Superior temporal gyrus (tissue), 1 donor: ENCODE measurements at regions not wholly inside any gene's neighbourhood (a gene's known extent, or its start where the extent isn't known, plus 50 kb on each side); places are given as distances from the start of the nearest gene placed in this dataset.
"Not testable (repeated sequence)": the region's sequence is repeated elsewhere in the genome, so short reads cannot be mapped to it uniquely, and the experiment has no call there.

Experiments
- DNase-seq: peaks from one replicate; pipeline ENCODE4 v3.0.0-alpha.2; 2016; ENCODE audit errors: extremely low spot score

- no peak for DNase-seq
These were observed 152.2 kb upstream of the TRPM3 start for GRCh38 chr9:71273613-71274012.

- DNase-seq: no peak
These were observed 150.2 kb upstream of the TRPM3 start for GRCh38 chr9:71271602-71272001.

GRCh38 chr9:71270554-71270953, 149.1 kb upstream of the TRPM3 start:
- DNase-seq: no peak

GRCh38 chr9:71269859-71270258, 148.4 kb upstream of the TRPM3 start:
- no peak for DNase-seq

- DNase-seq: no peak
These were observed 147.6 kb upstream of the TRPM3 start for GRCh38 chr9:71268871-71269635.

- DNase-seq: no peak
These were observed 142.0 kb upstream of the TRPM3 start for GRCh38 chr9:71263451-71263850.

GRCh38 chr9:71260419-71260818, 139.0 kb upstream of the TRPM3 start:
- DNase-seq: not testable (repeated sequence)

- DNase-seq: no peak
These were observed 133.3 kb upstream of the TRPM3 start for GRCh38 chr9:71254592-71255277.

GRCh38 chr9:71253011-71253410, 131.6 kb upstream of the TRPM3 start:
- DNase-seq: no peak

DNA sequence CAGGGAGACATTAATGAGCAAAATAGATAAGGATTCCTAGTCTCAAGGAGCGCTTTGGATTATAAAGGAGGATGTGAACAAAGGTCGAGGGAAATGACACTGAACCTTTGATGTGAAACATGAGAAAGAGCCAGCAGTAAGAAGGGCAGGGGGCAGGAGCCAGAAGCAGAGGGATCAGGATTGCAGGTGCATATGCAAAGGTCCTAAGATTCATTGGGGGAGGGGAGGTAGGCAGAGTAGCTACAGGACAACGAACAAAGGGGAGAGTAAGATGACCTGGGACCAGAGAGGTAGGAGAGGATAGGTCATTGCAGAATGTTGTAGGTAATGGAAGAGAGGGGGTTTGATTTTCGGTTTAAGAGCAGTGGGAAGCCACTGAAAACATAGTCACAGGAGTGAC, 129.2 kb upstream of the TRPM3 start:
- DNase-seq: no peak

DNA sequence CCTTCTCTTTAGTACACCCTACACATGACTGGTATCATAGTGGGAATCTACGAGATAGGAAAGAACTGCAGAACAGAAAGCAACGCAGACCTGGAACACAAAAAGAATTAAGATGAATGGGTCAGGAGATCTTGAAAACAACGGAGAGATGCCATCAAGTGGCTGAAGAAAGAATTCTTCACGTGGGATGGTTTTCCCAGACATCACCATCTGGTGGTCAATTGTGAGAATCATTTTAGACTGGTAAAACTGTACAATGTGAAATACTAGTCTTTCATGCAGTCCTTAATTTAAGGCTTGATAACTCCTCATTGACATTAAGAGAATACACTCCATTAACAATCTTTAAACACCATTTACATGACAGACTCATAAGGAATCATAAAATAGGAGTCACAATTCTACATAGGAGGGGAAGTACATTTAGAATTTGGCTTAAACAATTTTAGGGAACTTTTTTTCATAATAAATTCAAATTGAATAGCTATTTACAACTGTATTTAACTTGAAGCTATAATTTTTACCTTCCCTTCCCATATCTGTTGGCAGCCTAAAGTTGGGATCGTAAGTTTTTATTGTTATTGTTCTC, 128.4 kb upstream of the TRPM3 start:
- peak; percentile 88 for DNase-seq

DNA sequence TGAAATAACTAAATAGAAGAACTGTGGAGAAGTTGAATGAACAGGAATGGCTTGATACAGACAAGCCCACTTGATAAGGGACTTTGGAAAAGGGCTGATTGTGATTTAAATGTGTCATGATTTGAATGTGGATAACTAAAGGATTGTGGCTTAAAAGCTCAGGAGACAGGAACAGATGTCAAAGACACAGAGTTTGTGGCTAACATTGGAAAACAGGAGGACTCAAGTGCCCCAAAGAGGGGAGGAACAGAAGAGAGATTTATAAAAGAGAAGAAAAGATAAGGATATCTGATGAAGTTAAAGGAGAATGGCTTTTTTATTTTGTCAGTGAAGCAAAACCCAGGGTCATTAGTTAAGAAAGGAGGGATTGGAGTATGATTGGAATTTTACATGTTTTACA, 124.2 kb upstream of the TRPM3 start:
- no peak for DNase-seq

DNA sequence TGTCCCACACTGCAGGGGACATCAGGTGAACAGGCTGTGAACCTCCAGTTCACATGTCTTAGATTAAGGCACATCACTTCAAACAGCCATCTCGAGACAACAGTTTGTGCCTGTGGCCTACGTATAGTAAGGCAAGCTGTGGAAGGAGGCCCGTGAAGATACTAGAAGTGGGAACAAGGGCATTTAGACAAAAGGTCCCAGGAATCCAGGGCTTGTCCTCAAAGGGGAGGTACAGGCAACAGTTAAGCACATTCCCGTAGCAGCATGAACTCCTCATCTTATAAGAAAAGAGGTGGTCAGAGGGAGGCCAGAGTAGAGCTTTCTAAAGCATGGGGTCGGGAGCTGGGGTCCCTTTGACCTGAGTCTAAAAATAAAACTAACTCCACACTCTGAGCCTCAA, 122.5 kb upstream of the TRPM3 start:
- no peak for DNase-seq

GRCh38 chr9:71242081-71242480, 120.7 kb upstream of the TRPM3 start:
- DNase-seq: no peak

- no peak for DNase-seq
These were observed 115.6 kb upstream of the TRPM3 start for GRCh38 chr9:71237051-71237450.

- no peak for DNase-seq
These were observed 112.2 kb upstream of the TRPM3 start for GRCh38 chr9:71233646-71234045.

DNA sequence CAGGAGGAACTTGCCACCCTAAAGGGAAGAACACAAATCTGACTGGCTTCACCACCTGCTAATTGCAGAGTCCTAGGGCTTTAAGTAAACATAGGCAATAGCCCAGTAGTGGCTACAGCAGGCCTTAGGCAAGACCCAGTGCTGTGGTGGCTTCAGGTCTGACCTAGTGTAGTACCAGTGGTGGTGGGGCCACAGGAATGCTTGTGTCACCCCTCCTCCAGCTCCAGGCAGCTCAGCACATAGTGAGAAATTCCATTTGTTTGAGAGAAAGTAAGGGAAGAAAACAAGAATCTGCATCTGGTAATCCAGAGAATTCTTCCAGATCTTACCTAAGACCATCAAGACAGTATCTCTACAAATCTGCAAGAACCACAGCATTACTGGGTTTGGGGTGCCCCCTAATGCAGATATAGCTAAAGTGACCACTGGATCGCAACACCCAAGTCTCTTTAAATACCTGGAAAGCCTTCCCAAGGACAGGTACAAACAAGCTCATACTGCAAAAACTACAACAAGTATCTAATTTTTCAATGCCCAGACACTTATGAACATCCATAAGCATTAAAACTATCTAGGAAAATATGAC, 102.6 kb upstream of the TRPM3 start:
- no peak for DNase-seq

- no peak for DNase-seq
These were observed 97.4 kb upstream of the TRPM3 start for GRCh38 chr9:71218774-71219173.

DNA sequence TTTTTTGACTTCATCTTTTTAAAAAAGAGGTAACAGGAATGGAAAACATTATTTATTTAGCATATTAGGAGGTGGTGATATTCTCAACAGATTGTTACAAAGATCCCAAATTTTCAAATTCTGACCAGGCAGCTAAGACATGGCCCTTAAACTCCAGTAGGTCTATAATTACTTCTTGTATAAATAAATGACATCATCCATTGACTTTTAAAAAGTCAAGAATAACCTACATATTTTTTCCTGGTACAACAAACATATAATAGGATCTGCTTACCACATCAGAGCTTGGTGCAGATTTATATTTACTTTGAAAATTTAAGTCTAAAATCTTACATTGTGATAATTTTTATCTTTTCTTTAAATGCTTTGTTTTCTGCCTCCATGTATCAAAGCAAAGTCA, 92.2 kb upstream of the TRPM3 start:
- no peak for DNase-seq

DNA sequence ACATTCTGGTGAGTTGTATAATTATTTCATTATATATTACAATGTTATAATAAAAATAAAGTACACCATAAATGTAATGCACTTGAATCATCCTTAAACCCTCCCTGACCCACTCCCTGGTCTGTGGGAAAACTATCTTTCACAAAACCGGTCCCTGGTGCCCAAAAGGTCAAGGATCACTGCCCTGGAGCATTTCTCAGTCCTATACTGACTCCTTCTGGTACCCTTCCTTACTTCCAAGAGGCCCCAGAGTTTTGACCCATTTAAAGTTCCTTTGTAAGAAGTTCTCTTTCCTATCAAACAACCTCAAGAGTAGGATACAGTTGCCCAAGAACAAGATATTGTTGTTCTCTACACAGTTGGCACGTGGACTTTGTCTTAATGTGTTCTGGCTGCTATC, 88.9 kb upstream of the TRPM3 start:
- no peak for DNase-seq

- no peak for DNase-seq
These were observed 88.5 kb upstream of the TRPM3 start for GRCh38 chr9:71209890-71210289.

- no peak for DNase-seq
These were observed 81.5 kb upstream of the TRPM3 start for GRCh38 chr9:71202931-71203330.

GRCh38 chr9:71191708-71192107, 70.3 kb upstream of the TRPM3 start:
- no peak for DNase-seq
